ENCODE measurements at regions not wholly inside any gene's neighbourhood (a gene's known extent, or its start where the extent isn't known, plus 50 kb on each side); places are given as distances from the start of the nearest gene placed in this dataset.

DNA sequence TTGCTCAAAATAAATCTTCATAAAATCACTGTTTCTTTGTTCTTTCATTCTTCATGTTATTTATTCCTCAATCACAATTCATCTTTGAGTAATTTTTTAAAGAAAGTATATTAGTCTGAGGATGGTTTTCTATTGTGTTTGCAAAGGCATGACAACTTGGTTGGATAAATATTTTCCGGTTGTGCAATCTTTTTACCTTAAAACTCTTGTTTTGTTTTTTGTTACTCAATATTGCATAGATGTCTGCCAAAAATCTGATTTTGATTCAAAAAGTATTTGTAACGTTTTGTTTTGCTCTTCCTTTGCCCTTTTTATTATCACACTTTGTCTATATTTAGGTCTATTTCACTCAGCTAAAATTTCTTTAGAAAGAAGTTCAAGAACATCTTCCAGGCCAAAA is 86.2 kb upstream of the SYT1 start:
- H3K9me3 Mint-ChIP-seq (ENCODE audit: low read depth): no peaks in the 10 kb centered on the region
- no peak overlapping the region for H3K27ac Mint-ChIP-seq (ENCODE audit: unreplicated experiment)
- DNase-seq (ENCODE audit: low spot score): no peak
- H3K27me3 Mint-ChIP-seq (ENCODE audit: low read depth): peaks cover 17% of the 10 kb centered on the region
- H3K4me1 Mint-ChIP-seq (ENCODE audit: low read depth): no peaks in the 10 kb centered on the region
- TF ChIP-seq, protein P1, sequence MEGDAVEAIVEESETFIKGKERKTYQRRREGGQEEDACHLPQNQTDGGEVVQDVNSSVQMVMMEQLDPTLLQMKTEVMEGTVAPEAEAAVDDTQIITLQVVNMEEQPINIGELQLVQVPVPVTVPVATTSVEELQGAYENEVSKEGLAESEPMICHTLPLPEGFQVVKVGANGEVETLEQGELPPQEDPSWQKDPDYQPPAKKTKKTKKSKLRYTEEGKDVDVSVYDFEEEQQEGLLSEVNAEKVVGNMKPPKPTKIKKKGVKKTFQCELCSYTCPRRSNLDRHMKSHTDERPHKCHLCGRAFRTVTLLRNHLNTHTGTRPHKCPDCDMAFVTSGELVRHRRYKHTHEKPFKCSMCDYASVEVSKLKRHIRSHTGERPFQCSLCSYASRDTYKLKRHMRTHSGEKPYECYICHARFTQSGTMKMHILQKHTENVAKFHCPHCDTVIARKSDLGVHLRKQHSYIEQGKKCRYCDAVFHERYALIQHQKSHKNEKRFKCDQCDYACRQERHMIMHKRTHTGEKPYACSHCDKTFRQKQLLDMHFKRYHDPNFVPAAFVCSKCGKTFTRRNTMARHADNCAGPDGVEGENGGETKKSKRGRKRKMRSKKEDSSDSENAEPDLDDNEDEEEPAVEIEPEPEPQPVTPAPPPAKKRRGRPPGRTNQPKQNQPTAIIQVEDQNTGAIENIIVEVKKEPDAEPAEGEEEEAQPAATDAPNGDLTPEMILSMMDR (IDR thresholded peaks at IDR 0.05): no peak
- H3K4me3 Mint-ChIP-seq (ENCODE audit: unreplicated experiment): no peak overlapping the region
- no peaks in the 10 kb centered on the region for H3K36me3 Mint-ChIP-seq (ENCODE audit: low read depth)

DNA sequence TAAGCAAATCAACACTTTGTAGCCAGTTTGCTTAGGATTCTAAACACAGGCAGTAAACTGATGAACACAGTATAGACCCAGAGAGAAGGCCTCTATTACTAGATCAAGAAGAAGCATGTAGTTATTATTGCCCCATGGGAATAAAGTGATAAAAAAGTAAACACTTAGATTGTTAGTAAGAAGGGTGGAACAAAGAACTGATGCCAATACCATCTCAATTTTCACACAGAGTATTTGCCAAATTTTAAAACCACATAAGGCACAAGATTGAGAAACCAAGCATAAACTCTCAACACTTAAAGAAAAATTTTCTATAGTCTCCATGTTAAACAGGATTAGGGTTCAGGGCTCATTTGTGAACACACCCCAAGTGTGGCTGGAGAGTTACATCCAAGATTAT is 77.0 kb upstream of the SYT1 start:
- TF ChIP-seq, protein P1 (IDR thresholded peaks at IDR 0.05): no peak
- DNase-seq (ENCODE audit: low spot score): no peak
- peaks cover 19% of the 10 kb centered on the region for H3K27me3 Mint-ChIP-seq (ENCODE audit: low read depth)

DNA sequence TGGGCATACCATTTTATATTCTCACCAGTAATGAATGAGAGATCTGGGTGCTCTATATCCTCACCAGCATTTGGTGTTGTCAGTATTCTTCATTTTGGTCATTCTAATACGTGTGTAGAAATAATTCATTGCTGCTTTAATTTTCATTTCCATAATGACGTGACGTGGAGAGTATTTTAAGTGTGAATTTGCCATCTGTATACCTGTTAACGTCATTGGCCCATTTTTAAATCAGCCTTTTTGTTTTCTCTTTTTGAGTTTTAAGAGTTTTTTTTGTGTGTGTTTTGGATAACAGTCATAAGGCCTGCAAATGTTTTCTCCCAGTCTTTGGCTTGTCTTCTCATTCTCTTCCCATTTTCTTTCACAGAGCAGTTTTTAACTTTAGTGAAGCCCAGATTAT is 74.4 kb upstream of the SYT1 start:
- Mint-ChIP-seq H3K36me3 (ENCODE audit: low read depth) (no peaks in the 10 kb centered on the region), H3K27ac (ENCODE audit: unreplicated experiment) (no peak overlapping the region), H3K27me3 (ENCODE audit: low read depth) (peaks cover 15% of the 10 kb centered on the region), H3K9me3 (ENCODE audit: low read depth) (no peaks in the 10 kb centered on the region), H3K4me1 (ENCODE audit: low read depth) (no peaks in the 10 kb centered on the region), H3K4me3 (ENCODE audit: unreplicated experiment) (no peak overlapping the region)
- TF ChIP-seq, protein P1 (IDR thresholded peaks at IDR 0.05): no peak
- no peak for DNase-seq (ENCODE audit: low spot score)

More for the DNA sequence above, 77.0 kb upstream of the SYT1 start:
- Mint-ChIP-seq H3K4me3 (ENCODE audit: unreplicated experiment) (no peak overlapping the region), H3K27ac (ENCODE audit: unreplicated experiment) (no peak overlapping the region), H3K9me3 (ENCODE audit: low read depth) (no peaks in the 10 kb centered on the region), H3K4me1 (ENCODE audit: low read depth) (no peaks in the 10 kb centered on the region), H3K36me3 (ENCODE audit: low read depth) (no peaks in the 10 kb centered on the region)

- TF ChIP-seq, protein P1 (IDR thresholded peaks at IDR 0.05): no peak
- H3K4me1 Mint-ChIP-seq (ENCODE audit: low read depth): no peaks in the 10 kb centered on the region
- H3K27me3 Mint-ChIP-seq (ENCODE audit: low read depth): peaks cover 14% of the 10 kb centered on the region
- H3K36me3 Mint-ChIP-seq (ENCODE audit: low read depth): no peaks in the 10 kb centered on the region
- no peak overlapping the region for H3K27ac Mint-ChIP-seq (ENCODE audit: unreplicated experiment)
- no peak overlapping the region for H3K4me3 Mint-ChIP-seq (ENCODE audit: unreplicated experiment)
- peaks cover 10% of the 10 kb centered on the region for H3K9me3 Mint-ChIP-seq (ENCODE audit: low read depth)
- DNase-seq (ENCODE audit: low spot score): no peak
Observed at GRCh38 chr12:78792052-78792698, 72.4 kb upstream of the SYT1 start.

- H3K4me1 Mint-ChIP-seq (ENCODE audit: low read depth): no peaks in the 10 kb centered on the region
- TF ChIP-seq, protein P1 (IDR thresholded peaks at IDR 0.05): no peak
- peaks cover 10% of the 10 kb centered on the region for H3K9me3 Mint-ChIP-seq (ENCODE audit: low read depth)
- no peak overlapping the region for H3K27ac Mint-ChIP-seq (ENCODE audit: unreplicated experiment)
- H3K27me3 Mint-ChIP-seq (ENCODE audit: low read depth): peaks cover 9% of the 10 kb centered on the region
- no peak overlapping the region for H3K4me3 Mint-ChIP-seq (ENCODE audit: unreplicated experiment)
- no peak for DNase-seq (ENCODE audit: low spot score)
- H3K36me3 Mint-ChIP-seq (ENCODE audit: low read depth): no peaks in the 10 kb centered on the region
Observed at GRCh38 chr12:78793491-78793890, 71.1 kb upstream of the SYT1 start.

All from chondrocyte (in vitro differentiated cells).